ENCODE measurements at regions not wholly inside any gene's neighbourhood (a gene's known extent, or its start where the extent isn't known, plus 50 kb on each side); places are given as distances from the start of the nearest gene placed in this dataset.

DNA sequence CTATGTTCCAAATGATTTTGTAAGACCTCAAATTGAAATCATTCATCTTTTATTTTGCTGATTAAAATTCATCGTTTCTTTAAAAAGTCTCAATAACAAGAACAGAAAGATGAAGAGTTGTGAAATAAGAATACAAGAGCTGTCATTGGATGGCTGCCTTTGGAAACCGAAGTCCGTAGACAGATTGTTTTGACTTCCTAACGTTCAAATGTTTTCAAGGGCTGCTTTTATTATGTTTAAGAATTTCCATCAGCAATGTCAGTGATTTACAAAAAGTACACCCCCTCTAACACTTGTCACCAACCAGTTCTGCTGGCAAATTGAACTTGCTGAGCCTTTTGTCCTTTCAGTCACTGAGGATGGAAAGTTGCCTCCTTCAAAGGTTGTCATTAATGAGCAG, 89.6 kb downstream of the KCNE4 start:
- TF ChIP-seq, protein P1, sequence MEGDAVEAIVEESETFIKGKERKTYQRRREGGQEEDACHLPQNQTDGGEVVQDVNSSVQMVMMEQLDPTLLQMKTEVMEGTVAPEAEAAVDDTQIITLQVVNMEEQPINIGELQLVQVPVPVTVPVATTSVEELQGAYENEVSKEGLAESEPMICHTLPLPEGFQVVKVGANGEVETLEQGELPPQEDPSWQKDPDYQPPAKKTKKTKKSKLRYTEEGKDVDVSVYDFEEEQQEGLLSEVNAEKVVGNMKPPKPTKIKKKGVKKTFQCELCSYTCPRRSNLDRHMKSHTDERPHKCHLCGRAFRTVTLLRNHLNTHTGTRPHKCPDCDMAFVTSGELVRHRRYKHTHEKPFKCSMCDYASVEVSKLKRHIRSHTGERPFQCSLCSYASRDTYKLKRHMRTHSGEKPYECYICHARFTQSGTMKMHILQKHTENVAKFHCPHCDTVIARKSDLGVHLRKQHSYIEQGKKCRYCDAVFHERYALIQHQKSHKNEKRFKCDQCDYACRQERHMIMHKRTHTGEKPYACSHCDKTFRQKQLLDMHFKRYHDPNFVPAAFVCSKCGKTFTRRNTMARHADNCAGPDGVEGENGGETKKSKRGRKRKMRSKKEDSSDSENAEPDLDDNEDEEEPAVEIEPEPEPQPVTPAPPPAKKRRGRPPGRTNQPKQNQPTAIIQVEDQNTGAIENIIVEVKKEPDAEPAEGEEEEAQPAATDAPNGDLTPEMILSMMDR (IDR thresholded peaks at IDR 0.05): no peak
- Histone ChIP-seq H3K36me3 (no peaks in the 10 kb centered on the region), H3K4me1 (no peaks in the 10 kb centered on the region), H3K9me3 (no peaks in the 10 kb centered on the region), H3K27ac (no peak overlapping the region), H3K4me3 (no peak overlapping the region), H3K27me3 (ENCODE audit: low read depth) (no peaks in the 10 kb centered on the region)
- ATAC-seq (no peak), DNase-seq (no peak)
- intact Hi-C loops (cut with DNase I): no loop called here

DNA sequence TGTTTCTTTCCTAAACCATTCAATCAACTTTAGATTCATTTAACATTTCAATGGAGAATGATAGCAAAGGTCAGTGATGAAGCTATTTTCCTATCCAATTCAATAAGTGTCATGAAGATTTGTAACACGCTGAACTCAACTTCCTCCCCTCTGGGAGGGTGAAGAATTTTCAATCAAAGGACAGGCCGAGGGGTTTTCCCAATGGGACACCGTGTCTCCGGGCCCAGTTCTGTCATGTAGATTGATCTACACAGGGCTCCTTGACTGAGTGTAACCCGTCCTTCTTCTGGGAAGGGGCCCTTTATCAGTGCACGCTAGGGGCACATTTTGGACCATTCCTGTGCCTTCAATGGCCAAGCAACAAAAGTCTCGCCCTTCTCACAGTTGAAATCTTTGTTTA, 90.1 kb downstream of the KCNE4 start:
- H3K4me3 ChIP-seq: no peak overlapping the region
- H3K36me3 ChIP-seq: no peaks in the 10 kb centered on the region
- no peaks in the 10 kb centered on the region for H3K9me3 ChIP-seq
- H3K27me3 ChIP-seq (ENCODE audit: low read depth): no peaks in the 10 kb centered on the region
- ATAC-seq: no peak
- TF ChIP-seq, protein P1 (IDR thresholded peaks at IDR 0.05): no peak
- H3K4me1 ChIP-seq: no peaks in the 10 kb centered on the region
- intact Hi-C loops (cut with DNase I): no loop called here
- DNase-seq: no peak
- no peak overlapping the region for H3K27ac ChIP-seq

DNA sequence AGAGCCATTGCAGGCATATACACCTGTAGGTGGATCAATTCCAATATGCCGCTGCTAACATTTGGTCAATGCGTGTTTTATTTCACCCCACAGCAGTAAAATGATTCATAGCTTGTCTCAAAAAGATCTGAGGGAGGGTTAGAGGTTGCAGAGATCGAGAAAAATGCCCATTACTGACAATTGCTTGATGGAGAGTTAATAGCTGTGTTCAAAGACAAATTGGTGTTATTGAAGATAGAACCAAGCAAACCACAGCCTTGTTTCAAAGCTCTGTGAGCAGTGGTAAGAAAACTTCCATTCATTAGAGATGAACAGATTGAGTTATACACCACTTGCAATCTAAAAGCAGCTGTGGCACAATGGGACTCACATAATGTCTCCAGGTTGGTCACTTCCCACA, 95.4 kb downstream of the KCNE4 start:
- Histone ChIP-seq H3K27ac (no peak overlapping the region), H3K27me3 (ENCODE audit: low read depth) (no peaks in the 10 kb centered on the region), H3K4me1 (no peaks in the 10 kb centered on the region), H3K9me3 (no peaks in the 10 kb centered on the region), H3K36me3 (no peaks in the 10 kb centered on the region), H3K4me3 (no peak overlapping the region)
- DNase-seq: no peak
- TF ChIP-seq, protein P1 (IDR thresholded peaks at IDR 0.05): no peak
- ATAC-seq: no peak
- intact Hi-C loops (cut with DNase I): no loop called here

DNA sequence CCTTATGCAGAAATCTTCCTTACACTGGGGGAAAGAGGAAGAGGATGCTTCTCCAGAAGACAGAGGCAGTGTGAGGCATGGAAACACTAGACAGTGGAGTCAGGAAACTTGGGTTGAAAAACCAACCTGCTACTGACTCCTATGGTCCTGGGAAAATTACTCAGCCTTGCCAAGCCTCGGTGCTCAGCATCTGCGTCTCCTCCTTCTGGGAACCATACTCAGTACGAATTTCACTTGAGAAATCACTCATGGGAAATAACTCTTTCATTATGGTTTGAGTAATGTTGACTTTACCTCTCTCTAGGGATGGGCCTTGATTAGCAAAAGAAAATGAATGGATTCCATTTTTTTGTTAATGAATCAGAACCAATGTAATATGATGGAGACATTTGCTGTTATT, 96.5 kb downstream of the KCNE4 start:
- Histone ChIP-seq H3K27me3 (ENCODE audit: low read depth) (no peaks in the 10 kb centered on the region), H3K4me3 (no peak overlapping the region), H3K36me3 (no peaks in the 10 kb centered on the region), H3K9me3 (no peaks in the 10 kb centered on the region), H3K27ac (no peak overlapping the region), H3K4me1 (no peaks in the 10 kb centered on the region)
- TF ChIP-seq, protein P1 (IDR thresholded peaks at IDR 0.05): no peak
- intact Hi-C loops (cut with DNase I): no loop called here
- ATAC-seq: no peak
- DNase-seq: no peak

DNA sequence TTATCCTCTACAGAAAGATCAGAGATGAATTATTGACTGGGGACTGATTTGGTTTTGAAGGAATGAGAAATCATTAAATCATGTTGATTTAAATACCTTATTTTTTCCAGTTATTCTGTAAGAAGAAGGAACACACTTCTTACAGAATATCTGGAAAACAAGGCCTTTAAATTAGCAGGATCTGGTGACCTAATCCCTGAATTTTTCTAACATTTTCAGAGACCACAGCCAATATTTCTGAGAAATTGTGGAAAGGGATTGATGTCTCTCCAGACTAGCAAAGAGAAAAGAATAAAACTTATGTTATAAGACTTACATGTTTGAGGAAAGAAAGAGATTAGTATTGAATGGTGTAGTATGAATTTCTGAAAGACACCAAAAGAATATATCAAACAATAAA, 104.0 kb downstream of the KCNE4 start:
- no peak for DNase-seq
- TF ChIP-seq, protein P1 (IDR thresholded peaks at IDR 0.05): no peak
- Histone ChIP-seq H3K9me3 (no peaks in the 10 kb centered on the region), H3K27me3 (ENCODE audit: low read depth) (no peaks in the 10 kb centered on the region), H3K27ac (no peak overlapping the region), H3K4me3 (no peak overlapping the region), H3K4me1 (no peaks in the 10 kb centered on the region), H3K36me3 (no peaks in the 10 kb centered on the region)
- intact Hi-C loops (cut with DNase I): no loop called here
- no peak for ATAC-seq

DNA sequence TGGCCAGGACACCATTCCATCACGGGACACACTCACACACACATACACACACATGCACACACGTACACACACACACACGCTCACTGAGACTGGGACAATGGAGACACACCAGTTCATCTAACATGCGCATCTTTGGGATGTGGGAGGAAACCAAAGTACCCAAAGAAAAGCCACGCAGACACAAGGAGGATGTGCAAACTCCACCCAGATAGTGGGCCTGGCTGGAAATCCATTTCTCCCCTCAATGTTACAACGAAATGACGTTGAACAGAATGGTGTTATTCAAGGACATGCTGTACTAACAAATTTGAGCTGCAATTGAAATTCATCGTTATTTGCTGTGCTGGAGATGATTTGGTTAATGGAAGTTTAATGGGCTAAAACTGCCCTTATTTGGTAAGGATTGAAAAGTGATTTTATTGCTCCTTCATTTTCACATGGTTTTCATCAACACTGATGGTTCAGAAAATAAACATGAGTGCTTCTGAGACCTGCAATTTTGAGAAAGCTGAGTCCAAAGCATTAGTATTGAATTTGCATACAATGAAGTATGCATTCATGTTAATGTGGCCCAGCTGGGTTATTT, 110.0 kb downstream of the KCNE4 start:
- H3K4me3 ChIP-seq: no peak overlapping the region
- TF ChIP-seq, protein P1 (IDR thresholded peaks at IDR 0.05): no peak
- ATAC-seq: no peak
- no peak overlapping the region for H3K27ac ChIP-seq
- H3K27me3 ChIP-seq (ENCODE audit: low read depth): no peaks in the 10 kb centered on the region
- intact Hi-C loops (cut with DNase I): no loop called here
- no peaks in the 10 kb centered on the region for H3K4me1 ChIP-seq
- DNase-seq: no peak
- H3K9me3 ChIP-seq: no peaks in the 10 kb centered on the region
- no peaks in the 10 kb centered on the region for H3K36me3 ChIP-seq
